ENCODE measurements at regions not wholly inside any gene's neighbourhood (a gene's known extent, or its start where the extent isn't known, plus 50 kb on each side); places are given as distances from the start of the nearest gene placed in this dataset.

DNA sequence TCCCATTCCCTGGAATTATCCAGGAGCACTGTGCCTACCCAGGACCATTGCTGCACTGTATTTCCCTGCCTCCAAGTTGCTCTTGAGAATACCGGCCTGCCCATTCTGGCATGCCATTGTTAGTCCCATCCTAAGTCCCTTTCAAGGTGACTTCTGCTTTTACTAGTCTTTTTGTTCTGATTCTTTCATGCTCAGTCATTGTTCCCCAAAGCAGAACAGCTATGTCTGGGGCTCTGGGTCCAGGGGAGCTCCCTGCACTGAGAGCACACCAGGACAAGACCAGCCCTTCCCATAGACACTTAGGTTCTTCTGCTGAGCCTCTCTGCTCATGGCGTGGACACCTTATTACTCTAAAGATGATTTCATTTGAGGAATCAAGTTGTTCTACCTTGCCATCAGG is 388.9 kb upstream of the KLF4 start:
- ATAC-seq (no peak), DNase-seq (no peak)
- intact Hi-C loops (cut with DNase I) = no loop called here
- H3K27ac ChIP-seq = no peak overlapping the region
- no peaks in the 10 kb centered on the region for H3K4me1 ChIP-seq
- TF ChIP-seq CTCF (IDR thresholded peaks at IDR 0.05) = no peak
- 94 to 98% (median 95%) methylated on average over 2 of the region's 2 CpGs for WGBS, 3 donors
- no peaks in the 10 kb centered on the region for H3K36me3 ChIP-seq (ENCODE audit: insufficient read depth in 1 of 2, low read depth in 1 of 2)
- H3K4me3 ChIP-seq = no peak overlapping the region
- no peaks in the 10 kb centered on the region for H3K9me3 ChIP-seq
- H3K27me3 ChIP-seq (ENCODE audit: insufficient read depth in 3 of 3, low read length in 2 of 3) = no peaks in the 10 kb centered on the region

GRCh38 chr9:107875571-107875980 is 386.0 kb upstream of the KLF4 start:
- Histone ChIP-seq H3K27me3 (ENCODE audit: insufficient read depth in 3 of 3, low read length in 2 of 3) (no peaks in the 10 kb centered on the region), H3K4me3 (no peak overlapping the region), H3K27ac (no peak overlapping the region), H3K4me1 (no peaks in the 10 kb centered on the region), H3K9me3 (no peaks in the 10 kb centered on the region), H3K36me3 (ENCODE audit: insufficient read depth in 1 of 2, low read depth in 1 of 2) (no peaks in the 10 kb centered on the region)
- ATAC-seq = no peak
- no peak for DNase-seq
- intact Hi-C loops (cut with DNase I) = no loop called here
- TF ChIP-seq CTCF (IDR thresholded peaks at IDR 0.05) = no peak
- WGBS, 3 donors = 88 to 94% (median 89%) methylated on average over 9 of the region's 9 CpGs

DNA sequence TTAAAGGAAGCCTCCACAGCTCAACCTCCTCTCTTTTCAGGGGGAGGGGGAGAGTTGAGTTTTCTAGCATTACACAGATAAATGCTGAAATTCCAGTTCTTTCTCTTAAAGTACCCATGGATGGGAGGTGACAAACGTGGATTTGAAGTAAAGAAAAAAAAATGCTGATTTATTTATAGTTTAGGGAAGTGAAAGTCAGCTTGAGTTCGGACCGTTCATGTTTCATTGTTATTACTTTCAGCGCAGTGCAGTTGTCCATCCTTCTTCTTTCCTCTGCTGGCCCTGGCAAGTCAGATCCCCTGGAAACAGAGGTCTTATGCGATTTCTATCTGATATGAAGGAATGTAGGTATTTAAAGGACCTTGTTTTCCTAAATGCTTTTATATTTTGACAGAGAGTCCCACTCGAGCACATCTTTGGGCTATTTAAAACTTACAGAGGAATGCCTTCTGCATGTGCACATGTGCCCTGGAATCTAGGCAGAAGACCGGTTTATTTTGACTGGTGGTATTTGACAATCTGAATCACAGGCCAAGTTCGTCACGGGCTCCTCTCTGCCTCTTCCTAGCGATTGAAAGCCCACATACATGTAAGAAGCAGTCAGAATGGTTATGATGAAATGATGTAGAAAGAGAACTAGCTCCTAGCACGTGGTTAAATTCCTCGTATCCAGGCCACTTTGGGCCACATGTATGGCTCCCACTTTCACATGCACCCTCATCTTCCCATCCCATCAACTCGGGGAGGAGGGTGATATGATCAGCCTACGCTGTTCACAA is 385.2 kb upstream of the KLF4 start:
- no peaks in the 10 kb centered on the region for H3K4me1 ChIP-seq
- no peak for DNase-seq
- no peak for ATAC-seq
- no peak overlapping the region for H3K4me3 ChIP-seq
- H3K27me3 ChIP-seq (ENCODE audit: insufficient read depth in 3 of 3, low read length in 2 of 3) = no peaks in the 10 kb centered on the region
- no peaks in the 10 kb centered on the region for H3K36me3 ChIP-seq (ENCODE audit: insufficient read depth in 1 of 2, low read depth in 1 of 2)
- H3K9me3 ChIP-seq = no peaks in the 10 kb centered on the region
- intact Hi-C loops (cut with DNase I) = no loop called here
- 80 to 81% (median 80%) methylated on average over 14 of the region's 14 CpGs for WGBS, 3 donors
- TF ChIP-seq CTCF (IDR thresholded peaks at IDR 0.05) = no peak
- no peak overlapping the region for H3K27ac ChIP-seq

DNA sequence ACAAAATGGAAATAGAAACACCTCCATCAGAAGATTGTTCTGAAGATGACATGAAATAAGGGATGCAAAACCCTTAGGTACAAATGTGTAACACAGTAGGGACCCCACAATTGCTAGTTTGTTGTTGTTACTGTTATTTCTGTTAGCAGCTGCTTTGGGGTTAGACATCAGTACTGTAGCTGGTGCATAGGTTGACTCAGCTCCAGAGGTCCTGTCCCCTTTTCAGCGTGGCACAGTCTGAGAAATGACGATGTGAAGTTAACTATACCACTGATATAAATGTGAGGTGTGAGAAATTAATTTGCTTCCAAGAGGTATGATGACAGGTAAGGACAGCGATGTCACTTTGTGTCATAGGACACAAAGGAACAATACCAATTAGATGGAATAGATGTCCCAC is 384.6 kb upstream of the KLF4 start:
- no peak overlapping the region for H3K4me3 ChIP-seq
- 93 to 96% (median 94%) methylated on average over 3 of the region's 3 CpGs for WGBS, 3 donors
- no peaks in the 10 kb centered on the region for H3K36me3 ChIP-seq (ENCODE audit: insufficient read depth in 1 of 2, low read depth in 1 of 2)
- TF ChIP-seq CTCF (IDR thresholded peaks at IDR 0.05) = no peak
- intact Hi-C loops (cut with DNase I) = no loop called here
- no peaks in the 10 kb centered on the region for H3K27me3 ChIP-seq (ENCODE audit: insufficient read depth in 3 of 3, low read length in 2 of 3)
- H3K9me3 ChIP-seq = no peaks in the 10 kb centered on the region
- no peak overlapping the region for H3K27ac ChIP-seq
- no peak for DNase-seq
- no peaks in the 10 kb centered on the region for H3K4me1 ChIP-seq
- no peak for ATAC-seq
